A549 (cell line): ENCODE measurements at regions not wholly inside any gene's neighbourhood (a gene's known extent, or its start where the extent isn't known, plus 50 kb on each side); places are given as distances from the start of the nearest gene placed in this dataset.

Experiments
- ATAC-seq, 2 experiments: fragments of 200-7000 bp in 1 of 2; fragments of >200 bp in 1 of 2; cut with Nextera tagmentation in 1 of 2; cut with Tn5 transposase in 1 of 2; 3 replicates each; pipeline versions ENCODE4 v1.8.0 to v1.9.1; 2018 to 2020; ENCODE audit warnings: mild to moderate bottlenecking in 1 of 2, moderate library complexity in 1 of 2
- CTCF ChIA-PET: fragments of 300-600 bp; sonication (Branson Sonifier 250); formaldehyde crosslinking; extraction: SDS; loops from one replicate; lab custom pipeline; 2021; ENCODE audit warnings: antibody characterized with exemption, inconsistent platforms; lab: Yijun Ruan, JAX
- POLR2A ChIA-PET: fragments of 350-600 bp; formaldehyde crosslinking; extraction: SDS; loops from one replicate; lab custom pipeline; 2021; ENCODE audit warnings: antibody characterized with exemption, inconsistent platforms; lab: Yijun Ruan, JAX
- DNase-seq, 2 experiments: peaks; one replicate each; pipeline versions ENCODE4 v3.0.0 to v3.0.0-alpha.2; 2011 to 2016; ENCODE audit warnings: low read depth in 1 of 2, low spot score in 1 of 2
- FAIRE-seq: peaks from 2 replicates; lab custom pipeline; 2011; peaks lifted over from hg19 to GRCh38; lab: Jason Lieb, UNC
- H3K27ac ChIP-seq, 2 experiments: fragments of >200 bp; sonication (Bioruptor Twin); formaldehyde crosslinking; 3 replicates each; pipeline ENCODE4 v1.5.1; 2016 to 2017
- H3K4me1 ChIP-seq: fragments of >200 bp; sonication (Bioruptor Twin); formaldehyde crosslinking; 3 replicates; pipeline ENCODE4 v1.6.1; 2016
- H3K4me2 ChIP-seq: fragments of >200 bp; sonication (Bioruptor Twin); formaldehyde crosslinking; 3 replicates; pipeline ENCODE4 v1.6.1; 2016
- H3K4me3 ChIP-seq: fragments of >200 bp; sonication (Bioruptor Twin); formaldehyde crosslinking; 3 replicates; pipeline ENCODE4 v1.5.1; 2016
- H3K9me3 ChIP-seq: fragments of >200 bp; sonication (Bioruptor Twin); formaldehyde crosslinking; 3 replicates; pipeline ENCODE4 v1.6.1; 2016
- CHD4 ChIP-seq: fragments of 200-600 bp; sonication (generic); IDR thresholded peaks from 2 replicates; pipeline ENCODE4 v1.6.1; 2016; ENCODE audit warnings: antibody characterized with exemption, mild to moderate bottlenecking, borderline replicate concordance
- EHF ChIP-seq: fragments of 250-450 bp; sonication (Bioruptor Pico); IDR thresholded peaks from 2 replicates; pipeline ENCODE4 v1.5.0; 2020; ENCODE audit warnings: mild to moderate bottlenecking
- EHMT2 ChIP-seq: fragments of 200-600 bp; sonication (generic); IDR thresholded peaks from 2 replicates; pipeline ENCODE4 v1.6.1; 2016; ENCODE audit warnings: antibody characterized with exemption, low read depth, mild to moderate bottlenecking, moderate library complexity
- ELK1 ChIP-seq: fragments of 150-350 bp; IDR thresholded peaks from 2 replicates; pipeline ENCODE4 v1.6.1; 2014; ENCODE audit warnings: low read depth, mild to moderate bottlenecking, low read length
- EP300 ChIP-seq, 2 experiments: fragments of >200 bp; sonication (Bioruptor Twin); formaldehyde crosslinking; IDR thresholded peaks; 2 replicates in 1 of 2; 3 replicates in 1 of 2; pipeline ENCODE4 v1.6.1; 2016 to 2017
- FOSL2 ChIP-seq, 2 experiments: fragments of 450-650 bp in 1 of 2; fragments of >200 bp in 1 of 2; sonication (Bioruptor Twin) in 1 of 2; formaldehyde crosslinking; IDR thresholded peaks; 2 replicates each; pipeline versions ENCODE4 v1.5.0 to v1.6.1; 2016 to 2020; ENCODE audit warnings: mild to moderate bottlenecking in 1 of 2, moderate library complexity in 1 of 2
- FOXS1 ChIP-seq: fragments of 250-450 bp; sonication (Bioruptor Pico); IDR thresholded peaks from 2 replicates; pipeline ENCODE4 v1.5.0; 2020; ENCODE audit warnings: mild to moderate bottlenecking, moderate library complexity
- HES2 ChIP-seq: fragments of >200 bp; sonication (Bioruptor Twin); formaldehyde crosslinking; IDR thresholded peaks from 2 replicates; pipeline ENCODE4 v1.6.1; 2016
- HEYL ChIP-seq: fragments of 250-450 bp; sonication (Bioruptor Pico); IDR thresholded peaks from 2 replicates; pipeline ENCODE4 v1.8.0; 2021; ENCODE audit warnings: mild to moderate bottlenecking, moderate library complexity
- HMGXB4 ChIP-seq: fragments of 250-450 bp; sonication (Bioruptor Pico); IDR thresholded peaks from 2 replicates; pipeline ENCODE4 v1.5.0; 2021; ENCODE audit warnings: mild to moderate bottlenecking, moderate library complexity, borderline replicate concordance
- HOXB13 ChIP-seq: fragments of 250-450 bp; sonication (Bioruptor Pico); IDR thresholded peaks from 2 replicates; pipeline ENCODE4 v1.5.0; 2020; ENCODE audit warnings: low read depth, mild to moderate bottlenecking, moderate library complexity
- HOXB5 ChIP-seq: fragments of 250-450 bp; sonication (Bioruptor Pico); IDR thresholded peaks from 2 replicates; pipeline ENCODE4 v1.5.0; 2020; ENCODE audit warnings: mild to moderate bottlenecking, moderate library complexity
- KDM1A ChIP-seq: fragments of 200-600 bp; sonication (generic); IDR thresholded peaks from 2 replicates; pipeline ENCODE4 v1.6.1; 2016; ENCODE audit warnings: low read depth, mild to moderate bottlenecking
- MAX ChIP-seq: IDR thresholded peaks from 2 replicates; pipeline ENCODE4 v1.6.1; 2012
- MYC ChIP-seq: IDR thresholded peaks from 2 replicates; pipeline ENCODE4 v1.6.1; 2012; ENCODE audit warnings: mild to moderate bottlenecking, inconsistent platforms, low read length, improper control_type of control experiment, borderline replicate concordance
- NPAS2 ChIP-seq: fragments of 250-450 bp; sonication (Bioruptor Pico); IDR thresholded peaks from 2 replicates; pipeline ENCODE4 v1.8.0; 2022; ENCODE audit warnings: mild to moderate bottlenecking, moderate library complexity, borderline replicate concordance
- NR3C1 ChIP-seq: fragments of >200 bp; sonication (Bioruptor Twin); formaldehyde crosslinking; IDR thresholded peaks from 3 replicates; pipeline ENCODE4 v1.6.1; 2017
- POLR2AphosphoS2 ChIP-seq: conservative IDR thresholded peaks from 2 replicates; pipeline ENCODE4 v1.6.1; 2012; ENCODE audit warnings: low read length, improper control_type of control experiment, inconsistent platforms
- RFX5 ChIP-seq: fragments of 450-650 bp; IDR thresholded peaks from 2 replicates; pipeline ENCODE4 v1.7.1; 2014; ENCODE audit warnings: antibody characterized with exemption, mild to moderate bottlenecking, moderate library complexity
- RNF2 ChIP-seq: fragments of 200-600 bp; sonication (generic); IDR thresholded peaks from 2 replicates; pipeline ENCODE4 v1.6.1; 2016; ENCODE audit warnings: low read depth, mild to moderate bottlenecking, antibody characterized with exemption, moderate library complexity, borderline replicate concordance
- TFCP2L1 ChIP-seq: fragments of 250-450 bp; sonication (Bioruptor Pico); IDR thresholded peaks from 2 replicates; pipeline ENCODE4 v1.5.0; 2021; ENCODE audit warnings: mild to moderate bottlenecking
- TP53 ChIP-seq: fragments of 250-450 bp; sonication (Bioruptor Pico); IDR thresholded peaks from 2 replicates; pipeline ENCODE4 v1.5.0; 2021; ENCODE audit warnings: mild to moderate bottlenecking, moderate library complexity
- ZFP36 ChIP-seq: fragments of 450-650 bp; IDR thresholded peaks from 2 replicates; pipeline ENCODE4 v1.6.1; 2014; ENCODE audit warnings: borderline replicate concordance; ENCODE audit not compliant: partially characterized antibody
- ZSCAN20 ChIP-seq: fragments of 250-450 bp; sonication (Bioruptor Pico); IDR thresholded peaks from 2 replicates; pipeline ENCODE4 v1.8.0; 2022; ENCODE audit warnings: mild to moderate bottlenecking, moderate library complexity
- WGBS: methylation state at CpG from one replicate; pipeline ENCODE4 v1.1.6; 2017; ENCODE audit errors: missing lambda C conversion rate; 5-methylcytosine and 5-hydroxymethylcytosine counted together

GRCh38 chr9:80467632-80468031 is 895.9 kb downstream of the TLE4 start:
- DNase-seq (no peak), FAIRE-seq (no peak), ATAC-seq (no peak)
- ChIA-PET CTCF (no interaction called here), POLR2A (no interaction called here)
- H3K4me2 ChIP-seq: no peak overlapping the region
- H3K4me1 ChIP-seq: no peaks in the 10 kb centered on the region
- H3K27ac ChIP-seq: no peak overlapping the region
- no peak for TF ChIP-seq FOSL2 (IDR thresholded peaks at IDR 0.05)
- no peak for TF ChIP-seq FOSL2 (CRISPR knock-in tag; IDR thresholded peaks at IDR 0.05)
- TF ChIP-seq EHF (CRISPR knock-in tag): no peak
- no peak for TF ChIP-seq HOXB13 (CRISPR knock-in tag)
- TF ChIP-seq HEYL (CRISPR knock-in tag): no peak
- no peak for TF ChIP-seq MYC
- no peak for TF ChIP-seq FOXS1 (CRISPR knock-in tag)
- TF ChIP-seq KDM1A: no peak
- no peak for TF ChIP-seq TP53 (CRISPR knock-in tag)
- TF ChIP-seq ZFP36: no peak
- no peak for TF ChIP-seq NR3C1
- no peak for TF ChIP-seq ELK1
- no peak for TF ChIP-seq RFX5
- peaks cover 6% of the 10 kb centered on the region; the same call in 1 of the 3 replicates for H3K9me3 ChIP-seq
- H3K4me3 ChIP-seq: no peak overlapping the region
- 6% methylated on average over 3 of the region's 3 CpGs for WGBS

GRCh38 chr9:80465556-80465955 is 893.8 kb downstream of the TLE4 start:
- CTCF ChIA-PET: no interaction called here
- no peak for TF ChIP-seq NPAS2 (CRISPR knock-in tag)
- no peak for TF ChIP-seq ZSCAN20 (CRISPR knock-in tag)
- no peak for TF ChIP-seq POLR2AphosphoS2
- TF ChIP-seq EP300 (IDR thresholded peaks at IDR 0.05): no peak
- no peak for TF ChIP-seq HES2
- no peak for TF ChIP-seq ELK1
- no peak for TF ChIP-seq HOXB5
- TF ChIP-seq TP53 (CRISPR knock-in tag): no peak
- TF ChIP-seq ZFP36: no peak
- TF ChIP-seq EHMT2: no peak
- no peak for TF ChIP-seq CHD4
- no peak for TF ChIP-seq MAX
- TF ChIP-seq TFCP2L1 (CRISPR knock-in tag): no peak
- TF ChIP-seq RNF2: no peak
- no peak for TF ChIP-seq HMGXB4 (CRISPR knock-in tag)
- TF ChIP-seq, all 56 proteins: peak for 0
- no peak for FAIRE-seq
- H3K4me3 ChIP-seq: no peak overlapping the region
- DNase-seq: no peak
- H3K27ac ChIP-seq: no peak overlapping the region
- H3K4me1 ChIP-seq: no peaks in the 10 kb centered on the region
- no peak overlapping the region for H3K4me2 ChIP-seq
- POLR2A ChIA-PET: no interaction called here
- peaks cover 6% of the 10 kb centered on the region; the same call in 1 of the 3 replicates for H3K9me3 ChIP-seq
- WGBS: 16% methylated on average over 3 of the region's 3 CpGs
- no peak for ATAC-seq
